Loucy (cell line): ENCODE measurements at regions not wholly inside any gene's neighbourhood (a gene's known extent, or its start where the extent isn't known, plus 50 kb on each side); places are given as distances from the start of the nearest gene placed in this dataset.

Experiments
- EZH2phosphoT487 ChIP-seq: fragments of 200-600 bp; IDR thresholded peaks from 2 replicates; pipeline ENCODE4 v1.6.1; 2018; ENCODE audit warnings: antibody characterized with exemption, mild to moderate bottlenecking, moderate library complexity, borderline replicate concordance
- TF ChIP-seq, protein P1 (sequence below): fragments of 200-600 bp; sonication (generic); conservative IDR thresholded peaks from 2 replicates; pipeline ENCODE4 v1.5.1; 2014; ENCODE audit warnings: mild to moderate bottlenecking, antibody characterized with exemption, low read length

DNA sequence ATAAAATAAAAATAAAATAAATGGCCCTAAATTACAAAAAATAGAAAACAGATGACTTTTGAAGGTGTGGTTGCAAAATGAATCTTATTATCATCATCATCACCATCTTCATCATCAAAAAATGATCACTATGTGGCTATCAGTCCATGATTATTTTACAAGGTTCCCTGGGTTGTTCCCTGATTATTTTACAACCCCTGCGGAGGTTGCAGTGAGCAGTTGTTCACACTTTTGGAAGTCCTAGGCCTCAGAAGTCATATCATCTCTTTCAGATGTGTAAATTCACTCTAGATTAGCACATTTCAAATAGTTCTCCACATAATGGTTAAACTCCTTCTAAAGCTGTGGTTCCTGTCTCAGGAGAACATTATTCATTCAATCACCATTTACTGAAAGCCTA is 57.4 kb upstream of the NR5A2 start:
- TF ChIP-seq, protein P1, sequence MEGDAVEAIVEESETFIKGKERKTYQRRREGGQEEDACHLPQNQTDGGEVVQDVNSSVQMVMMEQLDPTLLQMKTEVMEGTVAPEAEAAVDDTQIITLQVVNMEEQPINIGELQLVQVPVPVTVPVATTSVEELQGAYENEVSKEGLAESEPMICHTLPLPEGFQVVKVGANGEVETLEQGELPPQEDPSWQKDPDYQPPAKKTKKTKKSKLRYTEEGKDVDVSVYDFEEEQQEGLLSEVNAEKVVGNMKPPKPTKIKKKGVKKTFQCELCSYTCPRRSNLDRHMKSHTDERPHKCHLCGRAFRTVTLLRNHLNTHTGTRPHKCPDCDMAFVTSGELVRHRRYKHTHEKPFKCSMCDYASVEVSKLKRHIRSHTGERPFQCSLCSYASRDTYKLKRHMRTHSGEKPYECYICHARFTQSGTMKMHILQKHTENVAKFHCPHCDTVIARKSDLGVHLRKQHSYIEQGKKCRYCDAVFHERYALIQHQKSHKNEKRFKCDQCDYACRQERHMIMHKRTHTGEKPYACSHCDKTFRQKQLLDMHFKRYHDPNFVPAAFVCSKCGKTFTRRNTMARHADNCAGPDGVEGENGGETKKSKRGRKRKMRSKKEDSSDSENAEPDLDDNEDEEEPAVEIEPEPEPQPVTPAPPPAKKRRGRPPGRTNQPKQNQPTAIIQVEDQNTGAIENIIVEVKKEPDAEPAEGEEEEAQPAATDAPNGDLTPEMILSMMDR = no peak
- TF ChIP-seq EZH2phosphoT487 = no peak
